HG03060 (cell line): ENCODE measurements at regions not wholly inside any gene's neighbourhood (a gene's known extent, or its start where the extent isn't known, plus 50 kb on each side); places are given as distances from the start of the nearest gene placed in this dataset.

Experiments
- ATAC-seq: cut with Tn5 transposase; IDR thresholded peaks from one replicate; pipeline ENCODE4 v1.9.1; 2021; ENCODE audit warnings: low read depth, moderate number of reproducible peaks; ENCODE audit not compliant: unreplicated experiment

GRCh38 chr14:62329427-62329826, 567.2 kb downstream of the SNAPC1 start:
- ATAC-seq: no peak

GRCh38 chr14:62347562-62348011, 585.4 kb downstream of the SNAPC1 start:
- ATAC-seq: no peak

DNA sequence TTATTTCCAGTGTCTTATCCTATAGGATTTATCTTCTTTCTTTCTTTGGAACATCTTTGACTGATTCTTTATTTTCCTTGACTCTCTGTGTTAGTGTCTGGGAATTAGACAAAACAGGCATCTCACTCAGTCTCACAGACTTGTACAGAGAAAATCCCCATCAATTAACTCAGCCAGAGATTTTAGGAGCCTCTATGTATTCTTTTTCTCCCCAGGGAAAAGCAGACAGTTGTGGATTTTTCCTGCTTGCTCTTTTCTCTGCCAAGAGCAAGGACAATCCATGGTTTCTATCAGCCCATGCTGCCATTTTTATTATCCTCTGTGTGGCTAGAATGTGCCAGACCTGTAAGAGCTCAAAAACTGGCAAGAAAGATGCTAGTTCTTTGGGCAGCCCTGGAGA, 595.1 kb downstream of the SNAPC1 start:
- ATAC-seq: no peak

GRCh38 chr14:62364161-62364560, 601.9 kb downstream of the SNAPC1 start:
- no peak for ATAC-seq

GRCh38 chr14:62364800-62365280, 602.6 kb downstream of the SNAPC1 start:
- ATAC-seq: no peak

DNA sequence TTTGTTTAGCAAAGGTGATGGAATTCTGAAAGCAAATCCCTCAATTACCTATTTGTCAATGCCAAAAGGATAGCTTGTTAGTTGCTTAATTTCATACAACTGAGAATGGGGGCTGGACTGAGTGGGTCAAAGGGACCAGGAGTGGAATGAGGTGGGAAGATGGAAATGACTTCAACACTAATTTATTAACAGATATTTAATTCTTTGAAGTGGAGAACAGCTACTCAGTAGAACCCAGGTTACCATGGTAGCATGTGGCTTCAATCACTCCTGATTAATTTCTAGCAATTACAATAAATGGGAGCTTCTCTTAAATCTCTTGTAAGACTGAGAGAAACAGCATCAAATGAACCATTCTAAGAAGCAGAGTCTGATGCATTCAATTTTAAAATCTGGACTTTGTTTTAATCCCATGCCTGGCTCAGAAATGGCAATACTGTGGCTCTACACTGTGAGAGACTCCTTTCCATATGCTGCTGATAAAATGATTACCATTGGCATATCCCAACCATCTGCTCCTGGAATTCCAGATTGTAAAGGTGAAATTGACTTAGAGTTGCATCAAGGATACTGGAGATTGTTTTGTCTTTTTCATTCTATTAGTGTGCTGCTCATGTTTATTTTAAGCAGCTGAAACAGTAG, 607.8 kb downstream of the SNAPC1 start:
- ATAC-seq: no peak

GRCh38 chr14:62373944-62374343, 611.7 kb downstream of the SNAPC1 start:
- ATAC-seq: no peak

DNA sequence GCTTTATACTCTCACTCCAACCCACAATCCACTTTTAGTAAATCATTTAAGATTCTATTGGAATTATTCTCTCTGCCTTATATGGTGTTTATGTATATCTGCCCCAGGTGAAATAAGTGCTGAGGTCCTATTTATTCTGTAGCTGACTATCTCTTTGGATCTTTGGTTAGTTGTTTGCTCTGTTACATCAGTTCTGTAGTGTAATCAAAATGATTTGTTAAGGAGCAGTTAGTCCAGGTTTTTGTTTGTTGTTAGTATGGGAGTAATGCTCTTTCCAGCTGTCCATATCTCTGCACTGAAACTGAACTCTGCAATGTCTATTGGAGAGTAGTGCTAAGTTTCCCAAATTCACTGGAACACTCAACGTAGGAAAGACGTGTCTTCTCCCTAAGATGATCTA, 615.8 kb downstream of the SNAPC1 start:
- no peak for ATAC-seq

DNA sequence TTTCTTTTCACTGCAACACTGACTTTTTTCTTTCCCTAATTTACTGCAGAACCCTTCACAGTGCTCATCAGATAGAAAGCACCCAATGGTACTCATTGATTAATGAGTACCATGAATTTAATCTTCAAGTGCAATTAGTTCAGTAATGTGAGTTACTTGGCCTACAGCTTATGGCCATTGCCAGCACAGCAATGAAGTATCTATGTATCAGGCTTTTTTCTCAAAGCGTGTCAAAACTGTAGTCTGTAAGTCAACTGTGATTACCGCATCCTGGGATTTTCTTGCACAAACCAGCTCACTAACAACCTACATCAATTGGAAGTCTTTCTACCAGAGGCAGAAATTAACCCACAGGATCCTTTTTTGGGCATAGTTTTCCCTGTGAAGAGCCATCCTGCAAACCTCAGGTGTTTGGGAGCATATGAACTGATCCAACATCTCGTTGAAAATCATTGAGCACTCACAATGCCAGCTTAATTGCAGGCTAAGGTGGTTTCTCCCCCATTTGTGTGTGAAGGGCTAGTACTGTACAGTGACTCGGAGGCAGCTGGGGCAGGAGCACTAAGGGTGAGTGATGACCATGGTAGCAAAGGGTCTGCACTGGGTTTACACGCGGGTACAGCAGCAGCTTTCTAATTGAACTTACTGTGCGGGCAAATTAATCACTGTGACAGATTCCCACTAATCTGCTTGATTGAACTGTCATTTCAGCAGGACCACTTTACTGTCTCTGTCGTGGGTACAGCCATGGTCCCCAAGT, 619.3 kb downstream of the SNAPC1 start:
- no peak for ATAC-seq

DNA sequence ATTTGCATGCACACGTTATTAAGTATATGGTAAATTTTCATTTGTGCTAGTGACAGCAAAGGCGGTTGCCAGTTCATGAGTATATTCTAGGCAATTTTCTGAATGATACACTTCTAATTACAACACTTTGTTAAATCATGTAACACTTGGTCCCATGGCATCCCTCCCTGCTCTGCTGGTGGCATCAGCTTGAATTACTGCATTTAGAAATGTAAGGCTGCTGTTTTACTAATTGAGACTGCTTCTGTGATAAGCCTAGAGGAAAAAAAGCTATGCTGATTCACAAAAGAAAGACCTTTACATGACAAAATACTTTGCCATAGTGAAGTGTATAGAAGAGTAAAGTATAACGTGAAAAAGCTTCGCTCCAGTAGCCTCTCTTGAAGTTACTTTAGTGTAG, 636.1 kb downstream of the KCNH5 start:
- no peak for ATAC-seq

DNA sequence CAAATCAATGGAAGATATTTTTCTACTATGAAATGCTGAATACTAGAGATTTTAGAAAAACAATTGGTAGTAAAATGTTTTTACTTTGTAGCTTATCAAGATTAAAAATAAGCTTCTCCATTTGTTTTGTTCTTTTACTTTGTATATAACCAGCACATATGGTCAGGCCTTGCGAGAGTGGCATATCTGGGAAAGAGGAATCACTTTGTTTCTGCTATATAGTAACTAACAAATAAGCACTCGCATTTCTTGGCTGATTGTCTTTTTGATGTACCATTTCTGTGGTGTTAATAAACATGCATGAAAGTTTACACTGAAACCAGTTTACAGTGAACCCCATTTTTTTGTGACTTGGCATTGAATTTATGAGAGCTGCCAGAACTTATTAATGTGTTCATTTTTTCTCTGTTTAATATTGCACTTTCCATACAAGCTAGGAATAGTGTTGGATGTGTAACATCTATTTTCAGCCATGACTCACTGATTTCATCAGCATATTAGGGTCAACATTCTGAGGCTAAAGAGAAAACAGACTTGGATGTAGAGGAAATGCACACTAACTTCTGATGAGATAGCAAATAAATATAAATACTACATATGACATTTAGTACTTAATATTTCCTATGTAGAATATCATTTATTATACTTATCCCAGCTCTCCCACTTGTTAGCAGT, 635.5 kb downstream of the KCNH5 start:
- ATAC-seq: no peak

- ATAC-seq: no peak
Observed at GRCh38 chr14:62420847-62421246, 624.4 kb downstream of the KCNH5 start.

GRCh38 chr14:62428429-62429203, 616.6 kb downstream of the KCNH5 start:
- ATAC-seq: no peak

DNA sequence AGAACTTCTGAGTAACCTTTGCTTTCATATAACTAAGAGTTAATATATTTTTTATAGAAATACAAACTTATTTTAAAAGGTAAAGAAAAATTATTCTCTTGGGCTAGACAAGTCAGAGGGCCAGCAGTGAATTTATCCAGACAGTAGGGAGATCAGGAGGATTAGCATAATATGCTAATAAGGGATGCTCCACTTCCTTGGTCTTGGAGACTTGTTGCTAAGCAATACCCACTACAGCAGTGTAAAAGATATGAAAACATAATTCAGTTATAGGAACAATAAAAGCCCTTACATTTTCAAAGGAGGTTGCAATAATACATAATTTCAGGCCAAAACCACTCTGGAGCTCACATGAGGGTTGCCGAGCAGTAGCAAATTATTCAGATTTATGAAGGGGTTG, 615.6 kb downstream of the KCNH5 start:
- no peak for ATAC-seq

- no peak for ATAC-seq
Observed at GRCh38 chr14:62431496-62431895, 613.8 kb downstream of the KCNH5 start.

- ATAC-seq: no peak
Observed at GRCh38 chr14:62432955-62433354, 612.3 kb downstream of the KCNH5 start.

- ATAC-seq: no peak
Observed at GRCh38 chr14:62436261-62436660, 609.0 kb downstream of the KCNH5 start.

- ATAC-seq: no peak
Observed at GRCh38 chr14:62439210-62439609, 606.0 kb downstream of the KCNH5 start.

DNA sequence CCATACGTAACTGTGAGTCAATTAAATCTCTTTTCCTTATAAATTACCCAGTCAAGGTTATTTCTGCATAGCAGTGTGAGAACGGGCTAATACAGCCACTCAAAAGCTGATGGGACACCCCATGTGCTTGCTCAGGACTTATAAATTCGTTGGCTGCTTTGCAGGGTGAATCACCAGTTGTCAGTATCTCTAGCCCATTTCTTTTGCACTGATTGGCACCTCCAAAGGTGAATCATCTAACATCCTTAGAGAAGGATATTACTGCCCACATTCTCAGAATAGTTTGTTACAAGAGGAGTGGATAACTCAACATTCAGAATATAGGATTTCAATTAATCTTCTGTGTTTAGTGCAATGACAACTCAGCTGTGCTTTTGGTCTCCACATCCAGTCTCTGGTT, 601.5 kb downstream of the KCNH5 start:
- ATAC-seq: no peak

GRCh38 chr14:62445570-62445969, 599.7 kb downstream of the KCNH5 start:
- no peak for ATAC-seq

- no peak for ATAC-seq
Observed at GRCh38 chr14:62451221-62451620, 594.0 kb downstream of the KCNH5 start.
